ENCODE measurements at regions not wholly inside any gene's neighbourhood (a gene's known extent, or its start where the extent isn't known, plus 50 kb on each side); places are given as distances from the start of the nearest gene placed in this dataset.

GRCh38 chr4:138828926-138829325 is 186.7 kb upstream of the NOCT start:
- TF ChIP-seq GATA2 (IDR thresholded peaks at IDR 0.05; ENCODE audit: insufficient read depth, insufficient read length, low read depth, low read length), result no peak
- no peak for TF ChIP-seq FOS (IDR thresholded peaks at IDR 0.05; ENCODE audit: borderline replicate concordance, insufficient read depth, low read length)
- TF ChIP-seq CTCF (IDR thresholded peaks at IDR 0.05; ENCODE audit: extremely low read depth in 1 of 2, insufficient read depth in 1 of 2, low read depth in 1 of 2, low read length in 2 of 2), result no peak
- no peak for TF ChIP-seq MAX (IDR thresholded peaks at IDR 0.05; ENCODE audit: insufficient read depth, insufficient read length)
- TF ChIP-seq EZH2 (IDR thresholded peaks at IDR 0.05; ENCODE audit: borderline replicate concordance, low read depth, low read length, severe bottlenecking), result no peak
- TF ChIP-seq MYC (IDR thresholded peaks at IDR 0.05; ENCODE audit: low read depth, low read length), result no peak
- TF ChIP-seq POLR2AphosphoS5 (IDR thresholded peaks at IDR 0.05; ENCODE audit: insufficient read depth, low read depth, low read length), result no peak
- no peak for TF ChIP-seq POLR2A (IDR thresholded peaks at IDR 0.05; ENCODE audit: low read depth, low read length)
- TF ChIP-seq JUN (IDR thresholded peaks at IDR 0.05; ENCODE audit: borderline replicate concordance, insufficient read depth, insufficient read length, low read depth), result no peak
- Histone ChIP-seq H3K9me1 (replicated peaks; ENCODE audit: control insufficient read depth, extremely low read depth, insufficient read depth, low read length) (no peaks in the 10 kb centered on the region), H3K4me1 (ENCODE audit: control insufficient read depth, extremely low read depth, insufficient read depth, low read length) (no peaks in the 10 kb centered on the region), H2AFZ (ENCODE audit: low read depth, low read length) (no peak overlapping the region), H3K79me2 (ENCODE audit: control insufficient read depth, insufficient read depth, low read length) (no peaks in the 10 kb centered on the region), H3K9me3 (replicated peaks; ENCODE audit: control insufficient read depth, insufficient read depth, low read length) (no peaks in the 10 kb centered on the region), H3K27me3 (ENCODE audit: control insufficient read depth in 2 of 2, insufficient read depth in 2 of 2, low read length in 2 of 2) (peaks cover 0 to 7% of the 10 kb centered on the region in 2 experiments), H4K20me1 (replicated peaks; ENCODE audit: control insufficient read depth, extremely low read depth, insufficient read depth, low read length) (no peaks in the 10 kb centered on the region), H3K4me2 (ENCODE audit: insufficient read depth, low read length) (no peak overlapping the region), H3K36me3 (ENCODE audit: control insufficient read depth in 2 of 2, extremely low read depth in 1 of 2, insufficient read depth in 2 of 2, low read length in 2 of 2) (no peaks in the 10 kb centered on the region), H3K4me3 (replicated peaks in 1 of 3; ENCODE audit: insufficient read depth in 1 of 3, low read depth in 1 of 3, low read length in 3 of 3) (no peak overlapping the region), H3K9ac (replicated peaks; ENCODE audit: extremely low read depth, insufficient read depth, low read length) (no peak overlapping the region), H3K27ac (ENCODE audit: insufficient read depth, low read depth, low read length) (no peak overlapping the region)
- ChIA-PET POLR2A (no interaction called here), CTCF (no interaction called here)
- BruUV-seq (replicated peaks), result no TSS peak
- DNase-seq (ENCODE audit: low read depth, low spot score), result no peak
- FAIRE-seq, result no peak
- intact Hi-C loops (cut with micrococcal nuclease), result no loop called here
- dilution Hi-C loops (cut with MboI; ENCODE audit: extremely low pct_ligation_motif_present, low sequenced_read_pairs), result no loop called here
